GM19372 (cell line): ENCODE measurements at regions not wholly inside any gene's neighbourhood (a gene's known extent, or its start where the extent isn't known, plus 50 kb on each side); places are given as distances from the start of the nearest gene placed in this dataset.
"Not testable (repeated sequence)": the region's sequence is repeated elsewhere in the genome, so short reads cannot be mapped to it uniquely, and the experiment has no call there.

ENCODE experiments used
- ATAC-seq: cut with Tn5 transposase; IDR thresholded peaks from one replicate; pipeline ENCODE4 v1.9.1; 2021; ENCODE audit warnings: mild to moderate bottlenecking, low read depth, moderate library complexity; ENCODE audit not compliant: unreplicated experiment

DNA sequence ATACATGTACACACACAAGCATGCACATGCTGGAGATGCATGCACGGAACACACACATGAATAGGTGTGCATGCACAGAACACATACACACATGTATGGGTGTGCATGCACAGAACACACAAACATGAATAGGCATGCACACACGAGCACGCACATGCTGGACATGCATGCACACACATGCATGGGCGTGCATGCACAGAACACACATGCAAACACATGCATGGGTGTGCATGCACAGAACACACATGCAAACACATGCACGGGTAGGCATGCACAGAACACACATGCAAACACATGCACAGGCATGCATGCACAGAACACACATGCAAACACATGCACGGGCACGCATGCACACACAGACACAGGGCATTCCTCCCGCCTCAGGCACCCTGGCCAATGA, 382.3 kb downstream of the IRX2 start:
- ATAC-seq, result no peak

DNA sequence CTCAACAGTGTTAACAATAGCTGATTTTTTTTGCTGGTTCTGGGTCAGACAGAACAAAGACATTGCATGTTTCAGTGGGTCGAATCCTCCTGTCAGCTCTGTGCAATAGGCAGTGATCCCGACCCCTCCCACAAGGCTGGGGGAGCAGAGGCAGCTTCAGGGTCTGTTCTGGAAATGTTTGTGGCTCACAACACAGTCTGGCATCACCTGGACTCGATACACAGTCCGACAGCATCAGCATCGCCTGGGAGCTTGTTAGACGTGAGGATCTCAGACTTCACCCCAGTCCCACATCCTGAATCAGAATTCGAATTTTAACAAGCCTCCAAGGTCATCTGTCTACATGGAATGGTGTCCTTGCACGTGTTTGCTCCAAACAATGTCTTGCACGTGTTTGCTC, 384.7 kb downstream of the IRX2 start:
- no peak for ATAC-seq

GRCh38 chr5:2357309-2357708, 394.2 kb downstream of the IRX2 start:
- ATAC-seq, result no peak

DNA sequence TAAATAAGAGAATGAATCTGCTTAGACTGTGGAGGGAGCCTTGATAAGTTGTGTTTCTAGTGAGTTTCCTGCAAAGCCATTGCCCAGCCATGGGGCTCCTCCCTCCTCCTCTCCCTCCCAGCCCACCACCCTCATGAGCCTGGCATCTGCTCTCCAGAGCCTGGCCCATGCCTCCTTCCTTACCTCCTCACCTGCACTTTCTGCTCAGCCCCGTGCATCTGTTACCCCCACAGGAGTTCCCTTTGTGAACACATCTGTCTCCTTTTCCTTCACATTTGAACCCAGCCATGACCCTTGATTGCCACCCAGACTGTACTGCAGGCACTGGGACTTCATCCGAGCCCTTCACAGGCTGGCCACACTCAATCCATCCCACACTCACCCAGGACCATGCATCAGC, 395.6 kb downstream of the IRX2 start:
- no peak for ATAC-seq

GRCh38 chr5:2353871-2354440, 397.5 kb downstream of the IRX2 start:
- ATAC-seq, result no peak

DNA sequence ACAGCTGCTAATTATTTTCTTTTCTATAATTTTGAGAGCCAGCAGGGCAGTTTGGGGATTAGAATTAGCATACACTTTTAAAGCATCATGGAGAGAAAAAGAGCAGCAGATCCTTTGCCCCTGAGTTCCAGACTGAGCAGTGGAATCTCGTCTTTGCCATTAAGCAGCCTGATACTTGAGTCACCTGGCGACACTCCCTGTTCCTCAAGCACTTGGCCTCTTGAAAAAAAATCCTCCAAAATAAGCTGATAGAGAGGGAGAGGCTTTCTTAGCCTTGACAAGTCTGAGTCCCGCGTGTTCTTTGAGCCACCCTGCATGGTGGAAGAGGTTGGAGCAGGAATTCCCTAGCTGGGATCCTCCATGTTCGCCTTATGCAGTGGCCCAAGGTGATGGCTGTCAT, 398.3 kb downstream of the IRX2 start:
- no peak for ATAC-seq

- ATAC-seq, result no peak
These were observed 399.2 kb downstream of the IRX2 start for GRCh38 chr5:2352101-2352861.

GRCh38 chr5:2349768-2350167, 401.7 kb downstream of the IRX2 start:
- ATAC-seq, result not testable (repeated sequence)

DNA sequence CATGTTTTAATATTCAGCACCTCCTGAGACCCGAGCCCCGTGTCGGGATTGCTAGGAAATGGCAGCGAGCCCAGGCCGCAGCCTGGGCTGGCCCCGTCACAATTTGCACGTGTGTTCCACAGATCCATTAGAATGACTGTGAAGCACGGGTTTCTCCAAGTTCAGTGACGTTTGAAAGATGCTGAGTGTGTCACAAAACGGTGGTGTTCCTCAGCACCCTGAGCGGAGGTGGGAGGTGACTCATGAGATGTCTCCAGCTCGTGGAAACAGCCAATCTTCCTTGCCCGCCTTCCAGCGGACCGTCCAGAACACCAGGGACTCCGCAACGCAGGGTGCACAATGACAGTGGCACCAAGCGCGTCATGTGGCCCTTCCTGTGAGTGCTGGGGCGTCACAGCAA, 412.8 kb downstream of the IRX2 start:
- no peak for ATAC-seq

DNA sequence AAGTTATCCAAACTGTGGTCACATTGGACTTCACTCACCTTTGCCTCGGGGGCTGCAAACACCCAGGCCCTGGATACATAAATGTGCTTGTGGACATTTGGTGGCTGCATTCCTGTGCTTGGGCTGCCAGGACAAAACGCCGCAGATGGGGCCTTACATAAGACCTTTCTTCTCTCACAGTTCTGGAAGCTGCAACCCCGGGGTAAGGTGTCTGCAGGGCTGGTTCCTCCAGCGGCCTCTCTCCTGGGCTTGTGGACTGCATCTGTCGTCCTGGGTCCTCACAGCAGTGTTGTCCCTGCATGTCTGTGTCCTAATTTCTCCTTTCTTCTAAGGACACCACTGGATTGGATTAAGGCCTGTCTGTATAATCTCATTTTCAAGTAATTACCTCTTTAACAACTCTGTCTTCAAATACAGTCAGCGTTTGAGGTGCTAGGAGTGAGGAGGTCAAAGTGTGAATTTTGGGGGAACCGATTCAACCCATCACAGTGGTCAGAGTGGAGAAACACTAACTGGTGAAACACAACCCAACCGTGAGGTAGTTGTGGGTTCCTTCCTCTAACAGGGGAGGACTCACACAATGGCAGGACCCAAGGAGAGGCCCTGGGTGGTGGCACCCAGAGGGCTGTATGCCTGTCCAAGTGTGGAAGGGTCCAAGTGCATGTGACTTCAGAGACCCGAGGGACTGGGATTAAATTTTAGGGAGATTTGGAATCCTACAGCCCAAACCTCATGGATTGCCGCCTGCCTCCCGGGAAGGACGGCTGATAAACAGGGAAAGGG, 415.6 kb downstream of the IRX2 start:
- no peak for ATAC-seq

GRCh38 chr5:2335125-2335732, 416.2 kb downstream of the IRX2 start:
- no peak for ATAC-seq

DNA sequence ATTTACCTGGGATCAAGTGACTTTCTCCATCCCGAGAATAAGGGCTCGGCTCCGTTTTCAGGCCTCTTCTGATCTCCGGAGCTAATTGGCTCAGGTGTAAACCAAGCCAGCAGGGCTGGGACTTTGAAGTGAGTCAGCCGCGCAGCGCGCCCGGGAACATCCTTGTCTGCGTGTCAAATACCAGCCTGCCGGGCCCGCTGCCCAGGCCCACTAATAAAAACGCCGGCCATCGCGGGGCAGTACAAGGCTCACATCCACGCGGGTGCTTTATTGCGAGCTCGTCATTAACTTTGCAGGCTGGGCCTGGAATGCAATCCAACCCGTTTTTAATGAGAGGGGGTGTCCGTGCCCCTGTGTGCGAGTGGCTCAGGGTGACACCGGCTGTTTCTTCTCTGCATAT, 416.8 kb downstream of the IRX2 start:
- ATAC-seq, result no peak

GRCh38 chr5:2333291-2333690, 418.2 kb downstream of the IRX2 start:
- no peak for ATAC-seq

GRCh38 chr5:2332521-2332920, 419.0 kb downstream of the IRX2 start:
- ATAC-seq, result no peak

GRCh38 chr5:2330325-2331130, 420.9 kb downstream of the IRX2 start:
- ATAC-seq, result no peak

- no peak for ATAC-seq
These were observed 421.7 kb downstream of the IRX2 start for GRCh38 chr5:2329741-2330140.

DNA sequence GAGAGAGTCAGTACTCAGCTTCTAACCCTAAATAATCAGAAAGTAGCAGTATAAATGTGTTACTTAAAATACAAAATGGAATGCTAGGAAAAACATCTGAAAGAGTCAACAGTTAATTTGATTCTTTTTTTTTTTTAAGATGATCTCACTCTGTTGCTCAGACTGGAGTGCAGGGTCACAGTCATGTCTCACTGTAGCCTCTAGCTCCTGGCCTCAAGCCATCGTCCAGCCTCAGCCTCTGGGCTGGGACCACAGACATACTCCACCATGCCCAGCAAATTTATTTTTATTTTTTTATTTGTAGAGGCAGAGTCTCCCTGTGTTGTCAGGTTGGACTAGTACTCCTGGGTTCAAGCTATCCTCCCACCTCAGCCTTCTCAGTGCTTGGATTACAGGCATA, 424.9 kb downstream of the IRX2 start:
- no peak for ATAC-seq

DNA sequence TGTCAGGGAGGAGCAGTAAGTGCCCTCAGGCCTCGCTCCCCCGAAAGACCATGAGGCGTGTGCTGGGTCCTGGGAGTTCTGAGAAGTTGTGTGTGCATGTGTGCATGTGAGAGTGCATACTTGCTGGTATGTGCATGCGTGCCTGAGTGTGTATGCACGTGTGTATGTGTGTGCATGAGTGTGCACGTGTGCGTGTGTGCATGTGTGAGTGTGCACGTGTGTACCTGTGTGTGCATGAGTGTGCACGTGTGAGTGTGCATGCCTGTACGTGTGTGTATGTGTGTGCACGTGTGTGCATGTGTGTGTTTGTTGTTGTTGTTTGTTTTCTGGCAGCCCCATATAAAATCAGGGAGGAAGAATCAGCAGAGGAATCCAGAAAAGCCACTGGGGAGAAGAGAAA, 426.7 kb downstream of the IRX2 start:
- ATAC-seq, result no peak

DNA sequence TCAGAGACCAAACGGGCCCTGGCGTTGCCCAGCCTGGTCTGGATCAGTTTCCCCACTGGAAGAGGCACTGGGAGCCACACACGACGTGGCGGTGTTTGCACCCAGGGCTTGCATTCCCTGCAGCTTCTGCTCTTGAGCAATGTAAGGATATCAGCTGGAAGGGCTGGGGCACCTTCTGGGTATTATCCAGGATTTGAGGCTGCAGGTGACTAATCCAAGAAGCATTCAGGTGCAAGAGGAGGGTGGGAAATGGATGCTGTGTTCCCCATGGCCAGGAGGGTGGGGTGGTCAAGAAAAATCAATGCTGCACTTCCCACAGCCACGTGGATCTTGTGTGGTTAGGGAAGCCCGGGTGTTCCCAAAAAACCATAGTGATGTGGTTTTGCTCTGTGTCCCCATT, 430.9 kb downstream of the IRX2 start:
- no peak for ATAC-seq

GRCh38 chr5:2317540-2317939, 433.9 kb downstream of the IRX2 start:
- ATAC-seq, result no peak

GRCh38 chr5:2311851-2312250, 429.1 kb upstream of the IRX4 start:
- ATAC-seq, result no peak
